ENCODE measurements at regions not wholly inside any gene's neighbourhood (a gene's known extent, or its start where the extent isn't known, plus 50 kb on each side); places are given as distances from the start of the nearest gene placed in this dataset.

- no peak overlapping the region for H3K4ac ChIP-seq (replicated peaks; ENCODE audit: insufficient read length, low read depth, low read length)
- no peak overlapping the region for H2BK12ac ChIP-seq (ENCODE audit: low read depth, low read length)
- H4K20me1 ChIP-seq (replicated peaks in 1 of 2; ENCODE audit: control insufficient read depth in 1 of 2, insufficient read depth in 2 of 2, low read length in 2 of 2) = no peaks in the 10 kb centered on the region
- H3K23me2 ChIP-seq (ENCODE audit: low read depth, low read length) = no peaks in the 10 kb centered on the region
- H3K4me1 ChIP-seq (replicated peaks in 1 of 4; ENCODE audit: control insufficient read depth in 3 of 4, insufficient read depth in 4 of 4, low read length in 3 of 4) = no peaks in the 10 kb centered on the region
- H3K79me1 ChIP-seq (ENCODE audit: low read depth, low read length) = no peaks in the 10 kb centered on the region
- ChIA-PET CTCF (ENCODE audit: partially characterized antibody) (interaction anchor here (1.0 kb wide), 1 partner anchor 265 kb away, joined by 4 read pairs; no protein-coding TSS in a partner anchor), POLR2A (ENCODE audit: partially characterized antibody) (no interaction called here)
- no peak overlapping the region for H3K27ac ChIP-seq (ENCODE audit: low read depth, low read length)
- no peak overlapping the region for H3K56ac ChIP-seq (replicated peaks; ENCODE audit: insufficient read length, low read depth, low read length)
- no peak overlapping the region for H3K14ac ChIP-seq (ENCODE audit: insufficient read length)
- no peak overlapping the region for H3K23ac ChIP-seq (ENCODE audit: insufficient read length)
- H2BK5ac ChIP-seq (ENCODE audit: low read depth, low read length) = no peak overlapping the region
- no peak overlapping the region for H3K4me3 ChIP-seq (ENCODE audit: extremely low read depth in 1 of 4, insufficient read depth in 2 of 4, low read depth in 3 of 4, low read length in 4 of 4)
- no peak overlapping the region for H2AFZ ChIP-seq (ENCODE audit: low read length)
- no peaks in the 10 kb centered on the region for H3K36me3 ChIP-seq (ENCODE audit: control insufficient read depth in 2 of 4, insufficient read depth in 4 of 4, low read length in 3 of 4)
- no peak overlapping the region for H4K91ac ChIP-seq (replicated peaks; ENCODE audit: insufficient read length, low read length)
- H2AK5ac ChIP-seq (ENCODE audit: low read depth, low read length) = no peak overlapping the region
- H2BK20ac ChIP-seq (ENCODE audit: low read length) = no peak overlapping the region
- WGBS, 2 experiments (ENCODE audit: extremely low coverage in 1 of 2, insufficient coverage in 1 of 2, insufficient read length in 1 of 2, insufficient replicate concordance in 2 of 2, low coverage in 1 of 2, low lambda C conversion rate in 2 of 2, missing lambda C conversion rate in 1 of 2) = 80% methylated on average over 1 of the region's 1 CpG; no CpG with 5 or more reads in 1 of the 2 experiments
- H2BK15ac ChIP-seq (ENCODE audit: low read length) = no peak overlapping the region
- no peak overlapping the region for H3K9ac ChIP-seq (replicated peaks in 1 of 4; ENCODE audit: extremely low read depth in 1 of 4, low read depth in 3 of 4, low read length in 3 of 4)
- DNase-seq (ENCODE audit: low read depth in 1 of 2, low spot score in 2 of 2) (no peak), FAIRE-seq (no peak)
- H3K27me3 ChIP-seq (replicated peaks in 1 of 4; ENCODE audit: control insufficient read depth in 3 of 4, extremely low read depth in 1 of 4, insufficient read depth in 3 of 4, low read length in 3 of 4) = no peaks in the 10 kb centered on the region
- no peak overlapping the region for H3K18ac ChIP-seq (ENCODE audit: extremely low read depth, low read length)
- no peak overlapping the region for H2BK120ac ChIP-seq (replicated peaks; ENCODE audit: low read depth, low read length)
- H3K79me2 ChIP-seq (ENCODE audit: control insufficient read depth in 1 of 2, insufficient read depth in 2 of 2, low read length in 2 of 2) = no peaks in the 10 kb centered on the region
- H3K4me2 ChIP-seq (ENCODE audit: insufficient read depth in 1 of 2, low read depth in 2 of 2, low read length in 2 of 2) = no peak overlapping the region
- no peak overlapping the region for H4K5ac ChIP-seq (ENCODE audit: insufficient read length, low read depth, low read length)
- no peak overlapping the region for H4K8ac ChIP-seq (ENCODE audit: extremely low read depth, insufficient read depth, low read length)
- H3K9me3 ChIP-seq (ENCODE audit: insufficient read depth in 2 of 2, low read depth in 1 of 2, low read length in 1 of 2) = no peaks in the 10 kb centered on the region
- no peak for TF ChIP-seq BRCA1 (IDR thresholded peaks at IDR 0.05; ENCODE audit: low read depth, low read length)
- no peak for TF ChIP-seq CBX5 (IDR thresholded peaks at IDR 0.05; ENCODE audit: low read depth, low read length)
- TF ChIP-seq SP4 (IDR thresholded peaks at IDR 0.05; ENCODE audit: low read length) = no peak
- no peak for TF ChIP-seq POLR2AphosphoS5 (IDR thresholded peaks at IDR 0.05; ENCODE audit: low read depth, low read length)
- no peak for TF ChIP-seq NRF1 (IDR thresholded peaks at IDR 0.05; ENCODE audit: low read depth, low read length)
- TF ChIP-seq, protein P1, sequence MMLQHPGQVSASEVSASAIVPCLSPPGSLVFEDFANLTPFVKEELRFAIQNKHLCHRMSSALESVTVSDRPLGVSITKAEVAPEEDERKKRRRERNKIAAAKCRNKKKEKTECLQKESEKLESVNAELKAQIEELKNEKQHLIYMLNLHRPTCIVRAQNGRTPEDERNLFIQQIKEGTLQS (IDR thresholded peaks at IDR 0.05; ENCODE audit: insufficient read depth, low read depth, low read length) = no peak
- no peak for TF ChIP-seq POU5F1 (IDR thresholded peaks at IDR 0.05; ENCODE audit: low read depth, low read length)
- no peak for TF ChIP-seq CEBPB (IDR thresholded peaks at IDR 0.05; ENCODE audit: low read depth, low read length)
- TF ChIP-seq TEAD4 (IDR thresholded peaks at IDR 0.05; ENCODE audit: low read depth, low read length) = no peak
- no peak for TF ChIP-seq USF2 (IDR thresholded peaks at IDR 0.05; ENCODE audit: low read length)
- TF ChIP-seq SIRT6 (IDR thresholded peaks at IDR 0.05; ENCODE audit: low read length) = no peak
- no peak for TF ChIP-seq HDAC2 (IDR thresholded peaks at IDR 0.05; ENCODE audit: borderline replicate concordance in 1 of 2, low read depth in 2 of 2, low read length in 2 of 2)
- no peak for TF ChIP-seq TAF7 (optimal IDR thresholded peaks at IDR 0.05; ENCODE audit: borderline replicate concordance, low read depth, low read length)
- TF ChIP-seq SP2 (IDR thresholded peaks at IDR 0.05; ENCODE audit: low read length) = no peak
These were observed 342.1 kb downstream of the BMPER start for GRCh38 chr7:34247468-34247867.

All from H1 (cell line).